HG03097 (cell line): ENCODE measurements at regions not wholly inside any gene's neighbourhood (a gene's known extent, or its start where the extent isn't known, plus 50 kb on each side); places are given as distances from the start of the nearest gene placed in this dataset.
"Not testable (repeated sequence)": the region's sequence is repeated elsewhere in the genome, so short reads cannot be mapped to it uniquely, and the experiment has no call there.

Source experiments
- ATAC-seq: cut with Tn5 transposase; IDR thresholded peaks from one replicate; pipeline ENCODE4 v1.9.1; 2021; ENCODE audit not compliant: unreplicated experiment, low FRiP score

DNA sequence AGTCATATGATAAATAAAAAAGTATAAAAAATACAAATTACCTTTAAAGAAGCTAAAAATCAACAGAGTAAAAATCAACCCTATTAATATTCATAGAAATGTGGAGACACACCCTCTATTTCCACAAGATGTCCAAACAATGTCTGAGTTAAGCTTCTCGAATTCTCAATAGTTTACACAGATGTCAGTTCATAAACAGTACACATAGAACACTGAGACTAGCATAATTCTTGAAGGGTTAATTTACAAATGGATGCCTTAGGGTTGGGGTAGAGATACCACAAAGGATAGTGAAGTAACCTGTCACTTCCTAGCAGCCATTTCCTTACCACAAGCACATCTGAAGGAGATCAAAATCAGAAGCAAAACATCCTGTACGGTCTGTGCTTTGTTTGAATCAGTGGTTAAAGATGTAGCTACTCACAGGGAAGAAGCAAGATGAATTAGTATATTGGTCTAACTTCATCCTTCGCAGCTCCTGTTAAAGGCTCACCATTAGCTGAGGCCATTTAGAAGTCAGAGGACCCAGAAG lies 2393.9 kb downstream of the ARAP2 start:
- ATAC-seq: no peak

DNA sequence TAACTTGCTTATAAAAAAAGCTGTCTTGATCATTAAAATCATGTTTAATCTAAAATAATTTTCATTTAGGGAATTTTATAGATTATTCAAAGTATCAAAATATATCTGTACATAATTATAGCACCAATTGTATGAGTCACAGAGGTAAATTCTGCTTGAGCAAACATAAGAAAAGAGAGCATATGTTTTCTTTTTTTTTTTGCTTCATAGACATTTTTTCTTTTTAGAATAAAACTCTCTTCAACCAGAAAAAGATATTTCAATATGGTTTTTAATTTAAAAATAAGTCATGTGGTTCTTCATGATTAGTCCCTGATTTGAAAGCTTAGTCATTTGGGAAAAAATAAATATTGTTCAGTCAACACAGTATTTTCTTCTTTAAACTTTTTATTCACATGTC lies 2390.6 kb downstream of the ARAP2 start:
- ATAC-seq: not testable (repeated sequence)

DNA sequence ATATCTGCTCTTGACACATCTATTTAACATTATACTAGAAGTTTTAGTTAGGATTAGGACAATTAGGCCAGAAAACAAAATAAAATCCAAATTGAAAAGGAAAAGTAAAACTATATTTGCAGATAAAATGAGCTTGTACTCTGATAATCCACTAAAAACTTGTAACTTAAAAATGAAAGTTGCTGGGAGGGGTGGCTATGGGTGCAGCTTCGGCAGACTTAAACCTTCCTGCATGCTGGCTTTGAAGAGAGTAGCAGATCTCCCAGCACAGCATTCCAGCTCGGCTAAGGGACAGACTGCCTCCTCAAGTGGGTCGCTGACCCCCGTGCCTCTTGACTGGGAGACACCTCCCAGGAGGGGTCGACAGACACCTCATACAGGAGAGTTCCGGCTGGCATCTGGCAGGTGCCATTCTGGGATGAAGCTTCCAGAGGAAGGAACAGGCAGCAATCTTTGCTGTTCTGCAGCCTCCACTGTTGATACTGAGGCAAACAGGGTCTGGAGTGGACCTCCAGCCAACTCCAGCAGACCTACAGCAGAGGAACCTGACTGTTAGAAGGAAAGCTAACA lies 2379.9 kb downstream of the ARAP2 start:
- ATAC-seq: no peak

DNA sequence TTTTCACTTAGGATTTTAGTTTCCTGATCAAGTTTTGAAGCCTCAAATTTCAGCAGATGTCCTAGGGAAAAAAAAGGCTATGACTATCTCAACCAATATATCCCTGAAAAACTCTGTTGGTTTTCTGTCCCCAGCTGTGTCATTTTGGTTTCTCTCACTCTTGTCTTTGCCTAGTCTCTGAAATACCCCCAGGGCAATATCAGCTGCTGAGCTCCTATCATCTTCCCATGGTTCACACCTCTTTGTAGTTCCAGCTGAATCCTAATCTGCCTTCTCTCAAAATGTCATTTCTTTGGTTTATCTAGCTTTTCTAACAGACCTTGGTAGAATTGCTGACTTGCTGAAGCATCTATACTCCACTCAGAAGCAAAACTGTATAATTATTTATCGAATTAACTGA lies 2370.5 kb downstream of the ARAP2 start:
- ATAC-seq: no peak

DNA sequence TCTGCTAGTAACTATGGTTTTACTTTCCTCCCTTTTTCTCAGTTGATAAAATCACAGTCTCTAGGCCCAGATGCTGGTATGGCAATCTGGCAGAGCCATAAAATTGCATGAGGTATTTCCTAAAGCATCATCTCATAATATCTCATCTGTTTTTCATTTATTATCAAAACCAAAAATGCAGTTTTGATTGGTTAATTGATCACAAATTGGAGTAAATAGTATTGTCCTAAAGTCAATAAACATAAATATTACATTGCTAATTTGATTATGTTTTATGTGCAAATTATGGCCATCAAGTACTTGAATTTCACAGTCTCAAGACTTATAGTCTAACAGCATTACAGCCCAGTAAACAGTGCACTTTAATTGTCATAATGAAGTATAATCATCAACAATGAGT lies 2365.6 kb downstream of the ARAP2 start:
- no peak for ATAC-seq

DNA sequence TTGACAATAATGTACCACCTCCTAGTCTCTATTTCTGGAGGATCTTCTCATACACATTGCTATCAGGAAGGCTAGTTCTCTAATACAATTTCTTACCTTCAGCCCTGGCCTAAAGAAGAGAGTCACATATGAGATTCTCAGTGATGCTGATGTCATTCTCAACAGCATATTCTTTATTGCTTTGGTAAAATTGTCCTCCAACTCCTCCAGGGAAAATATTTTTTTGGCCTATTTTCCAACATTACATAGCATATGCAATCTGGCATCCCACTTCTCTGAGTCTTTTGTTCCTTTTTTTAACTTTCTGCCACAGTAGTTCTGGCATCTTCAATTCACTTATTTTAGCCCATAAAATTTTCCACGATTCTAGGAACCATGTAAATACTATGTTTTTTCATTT lies 2363.1 kb downstream of the ARAP2 start:
- no peak for ATAC-seq

DNA sequence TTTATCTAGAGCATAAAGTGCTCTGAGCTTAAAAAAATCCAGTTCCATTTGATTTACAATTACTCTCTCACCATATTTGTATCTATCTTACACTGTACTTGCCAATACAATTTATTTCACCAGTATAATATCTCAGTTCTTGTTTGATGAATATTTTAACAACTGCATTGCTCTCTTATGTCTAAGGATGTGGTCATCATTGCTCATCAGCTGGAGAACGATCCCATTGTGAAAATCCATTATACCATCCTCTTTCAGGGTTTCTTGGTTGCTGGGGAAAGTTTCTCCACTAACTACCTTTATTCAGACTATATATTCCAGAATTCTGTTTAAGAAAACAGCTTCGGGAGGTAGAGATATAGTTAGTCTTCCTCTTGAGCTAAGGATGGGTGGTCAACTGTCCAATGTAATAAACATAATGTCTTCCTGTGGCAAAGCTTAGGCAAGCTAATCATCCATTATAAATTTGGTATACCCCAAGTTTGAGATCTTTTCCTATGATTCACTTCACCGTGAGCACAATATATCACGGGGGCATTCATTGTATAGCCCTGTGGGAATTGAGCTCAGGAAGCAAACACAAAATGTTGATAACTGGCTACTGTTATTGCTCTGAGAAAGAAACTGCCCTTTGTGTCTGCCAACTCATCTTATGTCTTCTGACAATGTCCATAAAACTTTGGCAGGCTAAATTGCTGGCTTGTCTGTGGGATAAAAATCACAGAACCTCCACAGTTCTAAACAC lies 2361.9 kb downstream of the ARAP2 start:
- no peak for ATAC-seq

GRCh38 chr4:33883111-33883510 lies 2361.2 kb downstream of the ARAP2 start:
- no peak for ATAC-seq

GRCh38 chr4:33886356-33886755 lies 2358.0 kb downstream of the ARAP2 start:
- no peak for ATAC-seq

GRCh38 chr4:33890841-33891240 lies 2353.5 kb downstream of the ARAP2 start:
- ATAC-seq: no peak

GRCh38 chr4:33911959-33912358 lies 2332.4 kb downstream of the ARAP2 start:
- ATAC-seq: no peak

DNA sequence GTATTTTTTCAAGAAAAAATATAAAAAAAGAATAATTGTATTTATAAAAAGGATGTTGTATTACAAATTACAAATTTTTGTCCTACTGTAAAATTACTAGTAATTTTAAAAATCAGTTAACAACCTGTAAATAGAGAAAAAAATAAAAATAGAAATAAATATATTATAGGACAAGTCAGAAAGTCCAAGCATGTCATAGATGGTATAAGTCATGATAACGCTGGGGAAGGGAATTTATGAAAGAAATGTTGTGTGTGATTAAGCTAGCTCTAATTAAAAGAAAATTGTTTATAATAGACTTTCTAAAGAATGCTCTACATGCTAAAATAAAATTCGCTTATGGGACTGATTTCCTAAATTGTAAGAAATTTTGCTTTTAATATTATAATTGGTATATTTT lies 2329.9 kb downstream of the ARAP2 start:
- ATAC-seq: no peak

DNA sequence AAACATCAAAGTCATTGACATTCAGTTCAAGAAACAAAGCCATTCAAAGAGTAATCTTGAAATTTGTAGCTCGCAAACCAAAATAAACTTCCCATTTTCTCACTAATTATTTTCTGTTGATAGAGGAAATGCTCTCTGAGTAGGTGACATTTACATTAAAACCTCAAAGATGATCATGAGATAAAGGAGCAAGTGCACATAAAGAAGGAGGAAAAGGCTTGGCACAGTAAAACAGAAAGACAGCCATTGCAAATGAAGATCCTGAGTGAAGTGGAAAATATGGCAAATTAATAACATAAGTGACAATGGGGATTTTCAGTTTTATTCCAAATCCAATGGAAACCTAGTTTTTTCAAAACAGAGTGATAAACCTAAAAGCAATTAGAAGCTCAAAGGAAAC lies 2320.8 kb downstream of the ARAP2 start:
- ATAC-seq: no peak

- ATAC-seq: no peak
These were observed 2320.1 kb downstream of the ARAP2 start for GRCh38 chr4:33924239-33924638.

GRCh38 chr4:33924811-33925210 lies 2319.5 kb downstream of the ARAP2 start:
- ATAC-seq: no peak

- ATAC-seq: no peak
These were observed 2313.8 kb downstream of the ARAP2 start for GRCh38 chr4:33930497-33930896.

GRCh38 chr4:33931026-33931425 lies 2313.3 kb downstream of the ARAP2 start:
- ATAC-seq: no peak

GRCh38 chr4:33940281-33940680 lies 2304.0 kb downstream of the ARAP2 start:
- ATAC-seq: no peak

DNA sequence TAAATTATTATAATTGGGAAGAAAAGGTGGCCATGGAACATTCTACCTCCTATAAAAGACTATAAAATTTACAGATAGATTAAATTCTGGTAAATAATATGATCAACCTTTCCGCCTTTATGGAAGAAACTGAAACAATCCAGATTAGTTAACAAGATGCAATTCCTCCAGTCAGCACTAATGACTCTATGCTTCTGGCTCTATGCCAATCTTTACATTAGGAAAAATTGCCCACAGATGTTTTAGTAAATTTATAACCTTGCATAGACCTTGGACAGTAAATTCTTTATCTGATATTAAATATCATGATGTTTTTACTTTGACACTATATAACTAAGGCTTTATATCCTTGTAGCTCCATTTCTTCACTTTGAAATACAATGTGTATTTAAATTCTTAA lies 2302.5 kb downstream of the ARAP2 start:
- no peak for ATAC-seq

DNA sequence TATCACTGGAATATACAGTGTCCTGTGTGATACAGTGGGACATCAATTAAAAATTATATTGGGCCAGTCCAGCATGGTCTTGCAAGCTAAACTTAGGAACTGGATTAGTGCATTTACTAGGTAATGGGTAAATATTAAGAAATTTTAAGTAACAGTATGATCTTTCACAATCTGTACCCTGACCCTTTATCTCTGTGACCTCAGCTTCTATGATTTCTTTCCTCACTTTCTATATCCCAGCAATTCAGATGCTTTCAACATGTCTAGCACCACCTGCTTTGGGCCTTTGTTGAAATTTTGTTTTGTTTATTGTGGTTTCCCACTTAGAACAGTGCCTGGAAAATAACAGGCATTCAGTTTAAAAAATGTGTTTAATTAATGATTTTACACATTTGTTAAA lies 2295.4 kb downstream of the ARAP2 start:
- no peak for ATAC-seq

DNA sequence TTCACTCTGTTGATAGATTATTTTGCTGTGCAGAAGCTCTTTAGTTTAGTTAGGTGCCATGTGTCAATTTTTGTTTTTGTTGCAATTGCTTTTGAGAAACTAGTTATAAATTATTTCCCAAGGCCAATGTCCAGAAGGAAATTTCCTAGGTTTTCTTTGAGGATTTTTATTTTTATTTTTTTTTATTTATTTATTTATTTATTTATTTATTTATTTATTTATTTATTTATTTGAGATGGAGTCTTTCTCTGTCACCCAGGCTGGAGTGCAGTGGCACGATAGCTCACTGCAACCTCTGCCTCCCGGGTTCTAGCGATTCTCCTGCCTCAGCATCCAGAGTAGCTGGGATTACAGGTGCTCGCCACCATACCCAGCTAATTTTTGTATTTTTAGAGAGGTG lies 2290.5 kb downstream of the ARAP2 start:
- not testable (repeated sequence) for ATAC-seq

GRCh38 chr4:33954759-33955158 lies 2289.6 kb downstream of the ARAP2 start:
- no peak for ATAC-seq
